ENCODE measurements at regions not wholly inside any gene's neighbourhood (a gene's known extent, or its start where the extent isn't known, plus 50 kb on each side); places are given as distances from the start of the nearest gene placed in this dataset.
A peak's percentile ranks its signal among the peaks of the same experiment; 100 is the strongest.

DNA sequence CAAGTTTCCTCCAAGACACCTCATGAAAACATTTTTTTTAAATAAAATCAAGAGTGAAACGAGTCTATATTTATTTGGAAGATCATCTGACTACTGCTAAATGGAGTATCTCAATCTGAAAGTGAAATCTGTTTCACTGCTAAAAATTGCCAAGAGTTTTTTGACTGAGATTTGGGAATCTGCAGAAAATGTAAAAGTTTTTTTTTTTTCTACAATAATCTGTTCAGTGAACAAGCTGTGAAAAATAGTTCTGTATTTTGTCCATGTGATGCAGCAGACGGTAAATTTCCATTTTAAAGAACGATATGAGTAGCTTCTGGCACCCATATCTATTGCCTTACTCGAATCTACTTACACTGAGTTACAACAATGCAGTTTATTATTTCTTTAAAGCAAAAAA is 519.7 kb downstream of the PLCL1 start:
- DNase-seq (ENCODE audit: low read depth) (no peak), FAIRE-seq (no peak)
- H3K4me3 Mint-ChIP-seq (ENCODE audit: unreplicated experiment): no peak overlapping the region
- Histone ChIP-seq H3K79me2 (ENCODE audit: insufficient read depth, low read length) (no peaks in the 10 kb centered on the region), H3K4me3 (ENCODE audit: insufficient read depth, low read depth, low read length) (no peak overlapping the region), H4K20me1 (ENCODE audit: insufficient read depth, low read length) (no peaks in the 10 kb centered on the region), H3K9ac (ENCODE audit: low read length) (no peak overlapping the region), H3K9me3 (ENCODE audit: insufficient read depth, low read depth, low read length) (no peaks in the 10 kb centered on the region), H2AFZ (ENCODE audit: low read depth, low read length) (no peak overlapping the region), H3K4me2 (ENCODE audit: low read length) (no peak overlapping the region), H3K4me1 (ENCODE audit: insufficient read depth, low read length) (no peaks in the 10 kb centered on the region), H3K27me3 (ENCODE audit: insufficient read depth, low read length) (no peaks in the 10 kb centered on the region), H3K27ac (ENCODE audit: low read depth, low read length) (no peak overlapping the region), H3K36me3 (ENCODE audit: insufficient read depth, low read length) (no peaks in the 10 kb centered on the region)
- no peaks in the 10 kb centered on the region for H3K9me3 Mint-ChIP-seq (ENCODE audit: unreplicated experiment)
- TF ChIP-seq CTCF (IDR thresholded peaks at IDR 0.05; ENCODE audit: insufficient read depth, low read depth, low read length) (no peak), EZH2 (IDR thresholded peaks at IDR 0.05; ENCODE audit: insufficient read depth, low read length) (no peak)
- H3K27me3 Mint-ChIP-seq (ENCODE audit: low read depth, unreplicated experiment): no peaks in the 10 kb centered on the region
- H3K27ac Mint-ChIP-seq (ENCODE audit: unreplicated experiment): no peak overlapping the region
- H3K4me1 Mint-ChIP-seq (ENCODE audit: low read depth, unreplicated experiment): peaks cover 8% of the 10 kb centered on the region
- no peaks in the 10 kb centered on the region for H3K36me3 Mint-ChIP-seq (ENCODE audit: low read depth, unreplicated experiment)

DNA sequence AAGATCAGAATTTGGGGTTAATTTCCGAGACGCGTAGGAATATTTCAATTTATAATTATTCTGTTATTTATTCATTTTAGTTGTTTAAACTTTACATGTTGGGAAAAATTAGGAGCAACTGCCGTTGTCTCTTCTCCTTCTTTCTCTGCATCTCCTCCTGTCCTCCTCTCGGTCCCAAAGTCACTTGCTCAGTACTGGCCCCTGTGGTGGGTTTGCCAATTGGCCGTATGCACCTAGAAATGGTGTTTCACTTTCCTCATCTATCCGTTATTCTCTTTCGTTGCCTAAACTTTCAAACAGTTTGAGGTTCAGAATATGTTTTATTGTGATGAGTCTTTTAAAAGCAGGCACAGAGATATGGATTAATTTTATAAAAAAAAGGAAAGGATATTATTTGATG is 517.9 kb downstream of the PLCL1 start:
- H2AFZ ChIP-seq (ENCODE audit: low read depth, low read length): no peak overlapping the region
- no peaks in the 10 kb centered on the region for H3K36me3 Mint-ChIP-seq (ENCODE audit: low read depth, unreplicated experiment)
- H3K79me2 ChIP-seq (ENCODE audit: insufficient read depth, low read length): no peaks in the 10 kb centered on the region
- no peaks in the 10 kb centered on the region for H3K36me3 ChIP-seq (ENCODE audit: insufficient read depth, low read length)
- no peaks in the 10 kb centered on the region for H3K27me3 ChIP-seq (ENCODE audit: insufficient read depth, low read length)
- no peak overlapping the region for H3K9ac ChIP-seq (ENCODE audit: low read length)
- no peaks in the 10 kb centered on the region for H3K9me3 Mint-ChIP-seq (ENCODE audit: unreplicated experiment)
- H3K4me1 ChIP-seq (ENCODE audit: insufficient read depth, low read length): no peaks in the 10 kb centered on the region
- H3K27me3 Mint-ChIP-seq (ENCODE audit: low read depth, unreplicated experiment): no peaks in the 10 kb centered on the region
- H3K4me2 ChIP-seq (ENCODE audit: low read length): no peak overlapping the region
- no peak overlapping the region for H3K27ac ChIP-seq (ENCODE audit: low read depth, low read length)
- H3K4me1 Mint-ChIP-seq (ENCODE audit: low read depth, unreplicated experiment): peaks cover 8% of the 10 kb centered on the region
- DNase-seq (ENCODE audit: low read depth): no peak
- H3K4me3 ChIP-seq (ENCODE audit: insufficient read depth, low read depth, low read length): no peak overlapping the region
- H3K27ac Mint-ChIP-seq (ENCODE audit: unreplicated experiment): no peak overlapping the region
- H3K9me3 ChIP-seq (ENCODE audit: insufficient read depth, low read depth, low read length): no peaks in the 10 kb centered on the region
- FAIRE-seq: no peak
- TF ChIP-seq EZH2 (IDR thresholded peaks at IDR 0.05; ENCODE audit: insufficient read depth, low read length): no peak
- TF ChIP-seq CTCF (IDR thresholded peaks at IDR 0.05; ENCODE audit: insufficient read depth, low read depth, low read length): peak; percentile 3
- no peaks in the 10 kb centered on the region for H4K20me1 ChIP-seq (ENCODE audit: insufficient read depth, low read length)
- H3K4me3 Mint-ChIP-seq (ENCODE audit: unreplicated experiment): no peak overlapping the region

- DNase-seq (ENCODE audit: low read depth) (peak; percentile 1), FAIRE-seq (no peak)
- Mint-ChIP-seq H3K4me3 (ENCODE audit: unreplicated experiment) (no peak overlapping the region), H3K27ac (ENCODE audit: unreplicated experiment) (no peak overlapping the region), H3K36me3 (ENCODE audit: low read depth, unreplicated experiment) (no peaks in the 10 kb centered on the region), H3K4me1 (ENCODE audit: low read depth, unreplicated experiment) (peaks cover 7% of the 10 kb centered on the region), H3K9me3 (ENCODE audit: unreplicated experiment) (no peaks in the 10 kb centered on the region), H3K27me3 (ENCODE audit: low read depth, unreplicated experiment) (no peaks in the 10 kb centered on the region)
- Histone ChIP-seq H2AFZ (ENCODE audit: low read depth, low read length) (no peak overlapping the region), H3K9ac (ENCODE audit: low read length) (no peak overlapping the region), H4K20me1 (ENCODE audit: insufficient read depth, low read length) (no peaks in the 10 kb centered on the region), H3K79me2 (ENCODE audit: insufficient read depth, low read length) (no peaks in the 10 kb centered on the region), H3K27me3 (ENCODE audit: insufficient read depth, low read length) (no peaks in the 10 kb centered on the region), H3K27ac (ENCODE audit: low read depth, low read length) (no peak overlapping the region), H3K4me1 (ENCODE audit: insufficient read depth, low read length) (no peaks in the 10 kb centered on the region), H3K4me3 (ENCODE audit: insufficient read depth, low read depth, low read length) (no peak overlapping the region), H3K9me3 (ENCODE audit: insufficient read depth, low read depth, low read length) (no peaks in the 10 kb centered on the region), H3K36me3 (ENCODE audit: insufficient read depth, low read length) (no peaks in the 10 kb centered on the region), H3K4me2 (ENCODE audit: low read length) (no peak overlapping the region)
- TF ChIP-seq CTCF (IDR thresholded peaks at IDR 0.05; ENCODE audit: insufficient read depth, low read depth, low read length) (no peak), EZH2 (IDR thresholded peaks at IDR 0.05; ENCODE audit: insufficient read depth, low read length) (no peak)
Observed at GRCh38 chr2:198321522-198322088, 517.2 kb downstream of the PLCL1 start.
